Activated CD4-positive, alpha-beta T cell treated with anti-CD3 and anti-CD28 coated beads for 4 hours (primary cell): ENCODE measurements at regions not wholly inside any gene's neighbourhood (a gene's known extent, or its start where the extent isn't known, plus 50 kb on each side); places are given as distances from the start of the nearest gene placed in this dataset.

Source experiments
- DNase-seq, 2 donors: peaks; one replicate each; pipeline ENCODE4 v3.0.0-alpha.2; 2020

DNA sequence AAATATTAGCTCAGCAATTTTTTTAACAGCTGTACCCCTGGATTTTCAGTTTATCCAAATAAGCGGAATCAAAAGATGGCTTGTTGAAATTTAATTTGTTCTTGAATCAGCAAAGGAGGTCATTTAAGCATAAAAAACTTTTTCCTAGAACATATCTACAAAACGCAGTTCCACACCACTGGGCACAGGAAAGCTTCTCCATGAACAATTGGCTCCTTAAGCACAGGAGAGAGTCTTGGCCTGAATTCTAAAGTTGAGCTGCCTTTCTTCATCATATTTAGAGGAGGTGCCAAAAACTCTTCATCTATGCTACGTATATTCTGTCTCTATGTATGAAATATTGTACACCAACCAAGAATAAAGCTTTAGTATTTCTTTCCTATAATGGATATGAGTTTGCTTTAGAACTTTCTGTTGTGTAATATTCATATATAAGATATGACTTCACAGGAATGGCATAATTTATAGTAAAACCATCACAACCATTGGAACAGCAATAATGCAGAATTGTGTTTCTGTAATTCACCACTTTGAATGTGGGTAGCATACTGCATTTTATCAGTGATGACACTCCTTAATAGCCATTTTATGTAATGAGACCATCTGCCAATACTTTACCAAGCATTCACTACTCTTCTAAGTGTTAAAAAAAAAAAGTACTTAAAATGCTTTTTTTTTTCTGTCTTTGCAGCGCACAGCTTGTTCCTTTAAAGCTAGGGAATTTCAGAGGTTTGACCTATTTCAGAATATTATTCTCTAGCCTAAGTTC lies 263.7 kb downstream of the SLITRK6 start:
- no peak for DNase-seq

GRCh38 chr13:85533911-85534310 lies 265.3 kb downstream of the SLITRK6 start:
- DNase-seq, result no peak

GRCh38 chr13:85529218-85529594 lies 270.0 kb downstream of the SLITRK6 start:
- no peak for DNase-seq

- no peak for DNase-seq
Observed at GRCh38 chr13:85528491-85529217, 270.6 kb downstream of the SLITRK6 start.

GRCh38 chr13:85527316-85527715 lies 271.9 kb downstream of the SLITRK6 start:
- DNase-seq, result no peak

GRCh38 chr13:85525411-85525810 lies 273.8 kb downstream of the SLITRK6 start:
- DNase-seq, result no peak

DNA sequence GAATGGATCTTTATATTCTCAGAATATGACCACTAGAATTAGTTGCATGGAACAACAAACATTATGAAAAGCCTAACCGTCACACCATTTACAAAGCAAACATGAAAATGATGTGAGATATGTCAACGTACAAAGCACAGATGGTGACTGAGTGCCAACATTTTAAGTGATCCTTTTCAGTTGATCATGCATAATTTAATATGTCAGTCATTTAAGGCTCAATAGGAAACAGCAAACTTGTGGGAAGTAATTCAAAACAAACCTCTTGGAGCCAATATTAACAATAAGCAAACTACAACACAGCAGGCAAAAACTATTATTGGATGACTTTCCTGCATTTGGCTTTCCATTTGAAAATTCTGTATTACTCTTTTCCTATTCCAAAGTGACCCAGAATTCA lies 277.6 kb downstream of the SLITRK6 start:
- DNase-seq, result no peak

GRCh38 chr13:85520445-85520844 lies 278.8 kb downstream of the SLITRK6 start:
- no peak for DNase-seq

GRCh38 chr13:85519363-85519762 lies 279.9 kb downstream of the SLITRK6 start:
- no peak for DNase-seq

GRCh38 chr13:85512421-85512820 lies 286.8 kb downstream of the SLITRK6 start:
- DNase-seq, result no peak

DNA sequence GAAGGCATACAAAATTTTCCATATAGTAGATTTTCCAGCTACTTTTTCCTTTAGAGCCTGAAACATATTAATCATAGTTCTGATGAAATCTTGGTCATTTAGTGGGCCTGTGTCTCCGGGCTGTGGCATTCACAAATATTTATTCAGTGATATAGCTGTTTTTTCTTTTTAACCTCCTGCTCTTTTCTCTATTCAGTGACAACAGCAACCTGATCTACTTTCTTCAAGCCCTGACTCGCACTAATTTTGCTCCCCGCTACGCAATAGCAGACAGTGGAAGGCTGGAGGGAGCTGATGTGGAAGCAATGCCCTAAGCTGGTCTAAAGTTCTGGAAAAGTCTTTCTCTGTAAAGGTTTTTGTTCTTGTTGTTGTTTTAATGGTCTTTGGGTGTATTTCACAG lies 289.7 kb downstream of the SLITRK6 start:
- DNase-seq, result no peak

DNA sequence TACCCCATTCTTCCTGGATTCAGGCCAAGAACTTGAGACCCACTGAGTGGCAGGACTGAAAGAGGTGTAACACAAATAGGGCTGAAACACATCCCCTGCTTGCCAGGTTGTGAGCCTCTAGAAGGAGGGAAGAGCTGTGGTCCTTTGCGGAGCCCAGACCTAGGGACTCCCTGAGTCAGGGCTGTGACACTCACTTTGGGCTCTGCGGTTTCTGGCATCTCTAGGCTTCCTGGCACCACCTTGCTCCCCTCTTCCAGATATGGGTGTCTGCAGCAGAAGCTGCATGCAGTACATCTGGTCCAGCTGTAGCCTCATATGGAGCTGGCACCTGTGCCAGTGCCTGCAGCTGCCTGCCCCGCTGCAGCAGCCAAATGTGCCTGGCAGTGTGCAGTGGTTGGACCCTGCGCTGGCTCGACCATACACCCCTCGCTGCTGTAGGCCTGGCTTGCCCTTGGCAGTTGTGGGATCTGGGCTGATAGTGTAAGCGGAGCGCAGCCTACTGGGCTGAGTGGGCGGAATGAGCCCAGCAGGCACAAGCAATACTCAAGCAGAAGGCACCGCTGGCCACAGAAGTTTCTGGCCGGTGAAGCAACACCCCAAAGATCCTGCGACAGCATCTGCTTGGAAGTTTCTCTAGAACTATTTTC lies 290.4 kb downstream of the SLITRK6 start:
- no peak for DNase-seq

DNA sequence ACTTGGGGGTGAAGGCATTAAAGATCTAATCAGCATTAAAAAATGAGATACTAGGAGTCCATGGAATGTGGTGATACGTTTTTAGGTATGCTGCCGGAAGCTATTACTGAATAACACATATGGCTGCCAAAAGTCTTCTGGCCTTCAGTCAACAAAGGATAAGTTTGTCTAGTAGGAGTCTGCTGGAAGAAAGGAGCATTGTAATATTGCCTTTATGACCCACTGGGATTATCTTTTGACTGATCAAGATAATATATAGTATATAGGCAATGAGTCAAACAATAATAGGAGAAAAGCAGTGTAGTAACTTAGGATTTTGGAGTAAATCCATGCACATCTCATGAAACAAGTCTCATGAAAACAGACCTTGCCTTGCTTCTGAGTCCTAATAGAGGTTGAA lies 295.4 kb downstream of the SLITRK6 start:
- DNase-seq, result no peak

GRCh38 chr13:85501616-85502015 lies 297.6 kb downstream of the SLITRK6 start:
- no peak for DNase-seq

DNA sequence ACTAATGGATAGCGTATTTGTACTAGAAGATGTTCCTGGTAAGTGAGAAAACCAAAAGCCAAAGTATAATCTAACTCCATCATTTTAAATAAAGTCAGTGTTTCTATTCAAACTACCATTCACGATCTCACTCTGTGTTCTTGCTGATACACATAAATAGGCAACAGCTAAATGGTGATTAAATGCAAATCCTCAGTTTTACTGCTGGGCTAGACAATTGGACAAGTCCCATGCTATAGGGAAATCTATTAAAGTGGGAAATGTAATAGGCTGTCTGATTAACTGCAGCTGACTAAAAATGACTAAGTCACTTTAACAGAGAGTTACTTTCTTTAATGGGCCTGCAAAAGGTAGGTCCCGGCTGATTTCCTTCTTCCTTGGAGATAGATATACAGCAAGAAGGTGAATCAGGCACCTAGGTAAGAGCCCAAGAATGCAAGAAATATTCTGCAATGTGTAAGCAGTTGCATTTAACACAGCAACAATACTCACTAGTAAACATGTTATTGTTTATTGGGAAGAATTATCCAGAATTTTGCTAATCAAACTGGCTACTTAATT lies 298.4 kb downstream of the SLITRK6 start:
- no peak for DNase-seq

DNA sequence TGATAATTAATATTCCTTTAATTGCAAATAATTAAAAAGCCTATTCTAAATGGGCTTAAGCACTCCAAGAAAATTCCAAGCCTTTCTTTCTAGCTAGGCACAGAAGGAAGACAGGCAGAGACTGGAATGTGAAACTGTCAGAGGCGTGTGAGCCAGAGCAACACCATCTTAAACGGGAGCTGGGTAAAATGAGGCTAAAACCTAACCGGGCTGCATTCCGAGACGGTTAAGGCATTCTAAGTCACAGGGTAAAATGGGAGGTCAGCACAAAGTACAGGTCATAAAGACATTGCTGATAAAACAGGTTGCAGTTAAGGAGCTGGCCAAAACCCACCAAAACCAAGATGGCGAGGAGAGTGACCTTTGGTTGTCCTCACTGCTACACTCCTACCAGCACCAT lies 300.4 kb downstream of the SLITRK6 start:
- DNase-seq, result no peak

GRCh38 chr13:85497652-85498051 lies 301.6 kb downstream of the SLITRK6 start:
- no peak for DNase-seq

DNA sequence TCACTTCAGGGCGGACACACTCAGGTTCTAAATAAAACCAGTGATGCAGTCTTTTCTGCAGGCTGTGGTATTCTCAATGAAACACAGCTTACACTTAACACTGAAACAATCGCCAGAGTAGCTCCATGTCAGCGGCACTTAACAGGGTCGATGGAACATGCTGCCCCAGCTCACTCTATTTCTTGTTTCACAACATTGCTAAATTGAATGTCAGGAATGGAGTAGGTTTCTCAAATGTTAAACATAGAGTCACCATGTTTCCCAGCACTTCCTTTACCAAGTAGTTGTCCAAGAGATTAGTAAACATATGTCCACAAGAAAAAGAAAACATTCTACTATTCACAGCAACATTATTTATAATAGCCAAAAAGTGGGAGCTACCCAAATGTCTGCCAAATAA lies 306.9 kb downstream of the SLITRK6 start:
- DNase-seq, result no peak

DNA sequence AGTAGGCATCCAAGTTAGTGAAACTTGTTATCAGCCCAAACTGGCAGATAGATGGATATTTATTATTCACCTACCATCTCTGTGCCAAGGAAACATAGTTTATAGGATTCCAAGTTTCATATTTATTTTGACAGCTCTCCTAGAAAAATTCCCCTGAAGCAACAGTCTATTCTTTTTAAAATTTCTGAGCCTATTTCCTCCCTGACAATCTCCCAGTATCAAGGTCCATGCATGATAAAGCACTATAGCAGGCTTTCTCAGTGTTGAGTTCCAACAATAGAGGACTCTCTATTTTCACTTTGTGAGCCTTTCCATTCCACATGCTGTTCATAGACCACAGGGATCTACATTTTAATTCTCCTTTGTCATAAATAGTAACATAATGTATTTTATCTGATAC lies 312.6 kb downstream of the SLITRK6 start:
- DNase-seq, result no peak

- DNase-seq, result no peak
Observed at GRCh38 chr13:85473144-85473543, 326.1 kb downstream of the SLITRK6 start.

GRCh38 chr13:85469320-85469719 lies 329.9 kb downstream of the SLITRK6 start:
- no peak for DNase-seq

GRCh38 chr13:85462792-85463425 lies 336.3 kb downstream of the SLITRK6 start:
- DNase-seq, result no peak

DNA sequence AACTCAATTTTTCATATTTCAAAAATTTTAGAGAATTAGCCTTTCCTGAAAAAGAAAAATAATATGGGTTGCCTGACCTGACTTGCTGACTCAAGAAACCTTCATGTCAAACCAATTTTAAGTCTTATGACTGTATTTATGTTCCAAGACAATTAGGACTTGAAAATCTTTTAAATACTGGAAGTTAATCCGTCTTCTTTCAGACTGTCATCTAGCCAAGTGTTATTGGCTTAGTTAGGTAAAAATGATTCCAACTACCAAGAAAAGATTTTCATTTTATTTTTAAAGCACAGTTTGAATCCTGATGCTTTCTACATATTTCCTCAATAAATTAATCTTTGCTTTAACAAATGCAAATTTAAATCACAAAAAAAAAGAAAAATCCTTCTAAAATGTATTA lies 337.6 kb downstream of the SLITRK6 start:
- DNase-seq, result no peak
